WTC11 (cell line): ENCODE measurements at regions not wholly inside any gene's neighbourhood (a gene's known extent, or its start where the extent isn't known, plus 50 kb on each side); places are given as distances from the start of the nearest gene placed in this dataset.
"Not testable (repeated sequence)": the region's sequence is repeated elsewhere in the genome, so short reads cannot be mapped to it uniquely, and the experiment has no call there.

ENCODE experiments used
- ATAC-seq: fragments of 200-7000 bp; cut with Tn5 transposase; 2 replicates; pipeline ENCODE4 v1.10.0; 2021; ENCODE audit warnings: mild to moderate bottlenecking, moderate library complexity
- CTCF ChIA-PET: fragments of 300-600 bp; sonication (Branson Sonifier 250); formaldehyde crosslinking; loops from one replicate; lab custom pipeline; 2021; ENCODE audit warnings: antibody characterized with exemption; lab: Charles Lee
- POLR2A ChIA-PET: fragments of 350-600 bp; sonication (Branson Sonifier 250); formaldehyde crosslinking; loops from one replicate; lab custom pipeline; 2021; ENCODE audit warnings: antibody characterized with exemption; lab: Charles Lee
- DNase-seq: peaks from one replicate; pipeline ENCODE4 v3.0.0; 2021; ENCODE audit warnings: low spot score
- H3K27ac Mint-ChIP-seq: 2 replicates; pipeline ENCODE4 v1.8.0; 2021; ENCODE audit warnings: mixed read lengths
- H3K27me3 Mint-ChIP-seq: 2 replicates; pipeline ENCODE4 v1.8.0; 2021; ENCODE audit warnings: low read depth, mild to moderate bottlenecking, moderate library complexity, mixed read lengths
- H3K36me3 Mint-ChIP-seq: 2 replicates; pipeline ENCODE4 v1.8.0; 2021; ENCODE audit warnings: mixed read lengths
- H3K4me1 Mint-ChIP-seq: 2 replicates; pipeline ENCODE4 v1.8.0; 2022; ENCODE audit warnings: mixed read lengths
- H3K4me3 Mint-ChIP-seq: 2 replicates; pipeline ENCODE4 v1.8.0; 2021; ENCODE audit warnings: mild to moderate bottlenecking, moderate library complexity, mixed read lengths
- H3K9me3 Mint-ChIP-seq: 2 replicates; pipeline ENCODE4 v1.8.0; 2021; ENCODE audit warnings: mixed read lengths
- ATF3 ChIP-seq: sonication (generic); formaldehyde crosslinking; conservative IDR thresholded peaks from 2 replicates; pipeline ENCODE4 v1.8.1; 2022; ENCODE audit warnings: mild to moderate bottlenecking, missing genetic modification reagents
- CBFB ChIP-seq: sonication (generic); formaldehyde crosslinking; IDR thresholded peaks from 2 replicates; pipeline ENCODE4 v1.8.1; 2022; ENCODE audit warnings: mild to moderate bottlenecking, low read depth, missing genetic modification reagents
- ESRRA ChIP-seq: sonication (generic); formaldehyde crosslinking; IDR thresholded peaks from 2 replicates; pipeline ENCODE4 v1.8.1; 2022; ENCODE audit warnings: mild to moderate bottlenecking, missing genetic modification reagents, borderline replicate concordance
- MAX ChIP-seq: sonication (generic); formaldehyde crosslinking; IDR thresholded peaks from 2 replicates; pipeline ENCODE4 v1.8.0; 2022; ENCODE audit warnings: mild to moderate bottlenecking, missing genetic modification reagents
- OVOL2 ChIP-seq: fragments of 250-450 bp; sonication (Bioruptor Pico); IDR thresholded peaks from 2 replicates; pipeline ENCODE4 v1.9.0; 2021; ENCODE audit warnings: mild to moderate bottlenecking, borderline replicate concordance
- RELA ChIP-seq: sonication (generic); formaldehyde crosslinking; IDR thresholded peaks from 2 replicates; pipeline ENCODE4 v1.8.1; 2022; ENCODE audit warnings: missing genetic modification reagents, mild to moderate bottlenecking, borderline replicate concordance
- SP1 ChIP-seq: sonication (generic); formaldehyde crosslinking; conservative IDR thresholded peaks from 2 replicates; pipeline ENCODE4 v1.8.1; 2022; ENCODE audit warnings: missing genetic modification reagents
- TCF7 ChIP-seq: sonication (generic); formaldehyde crosslinking; IDR thresholded peaks from 2 replicates; pipeline ENCODE4 v1.8.0; 2022; ENCODE audit warnings: mild to moderate bottlenecking, low read depth, missing genetic modification reagents, moderate library complexity
- ZNF671 ChIP-seq: fragments of 250-450 bp; sonication (Bioruptor Pico); IDR thresholded peaks from 2 replicates; pipeline ENCODE4 v1.8.0; 2021; ENCODE audit warnings: mild to moderate bottlenecking
- TF ChIP-seq, protein P1 (sequence below): sonication (generic); formaldehyde crosslinking; IDR thresholded peaks from 2 replicates; pipeline ENCODE4 v1.8.1; 2023; ENCODE audit warnings: mild to moderate bottlenecking, moderate library complexity, missing genetic modification reagents
- TF ChIP-seq, protein P2 (sequence below): fragments of 250-450 bp; sonication (Bioruptor Pico); IDR thresholded peaks from 2 replicates; pipeline ENCODE4 v1.9.0; 2021; ENCODE audit warnings: mild to moderate bottlenecking
- TF ChIP-seq, protein P3 (sequence below): fragments of 200-600 bp; IDR thresholded peaks from 2 replicates; pipeline ENCODE4 v1.8.0; 2022; ENCODE audit warnings: antibody characterized with exemption
- TF ChIP-seq, protein P4 (sequence below): sonication (generic); formaldehyde crosslinking; IDR thresholded peaks from 2 replicates; pipeline ENCODE4 v1.8.1; 2023; ENCODE audit warnings: mild to moderate bottlenecking, missing genetic modification reagents, moderate library complexity
- TF ChIP-seq, protein P5 (sequence below): sonication (generic); formaldehyde crosslinking; IDR thresholded peaks from 2 replicates; pipeline ENCODE4 v1.8.1; 2023; ENCODE audit warnings: mild to moderate bottlenecking, missing genetic modification reagents

DNA sequence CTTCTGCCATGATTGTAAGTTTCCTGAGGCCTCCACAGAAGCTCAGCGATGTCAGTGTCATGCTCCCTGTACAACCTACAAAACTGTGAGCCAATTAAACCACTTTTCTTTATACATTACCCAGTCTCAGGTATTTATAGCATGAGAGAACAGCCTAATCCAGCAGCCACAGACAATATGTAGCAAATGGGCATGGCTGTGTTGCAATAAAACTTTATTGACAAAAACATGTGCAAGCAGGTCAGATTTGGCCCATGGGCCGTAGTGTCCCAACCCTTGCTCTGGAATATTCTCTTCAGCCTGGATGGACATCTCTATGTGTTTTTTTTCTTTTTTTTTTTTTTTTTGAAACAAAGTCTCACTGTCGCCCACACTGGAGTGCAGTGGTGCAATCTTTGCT lies 60.9 kb upstream of the EEF2KMT start:
- DNase-seq (no peak), ATAC-seq (no peak)
- Mint-ChIP-seq H3K36me3 (peaks cover 14% of the 10 kb centered on the region), H3K27ac (no peak overlapping the region), H3K4me1 (no peaks in the 10 kb centered on the region), H3K27me3 (peaks cover 3% of the 10 kb centered on the region; the same call in 1 of the 2 replicates)
- ChIA-PET POLR2A (no interaction called here), CTCF (no interaction called here)
- no peak for TF ChIP-seq SP1 (CRISPR knock-in tag)
- TF ChIP-seq, protein P1, sequence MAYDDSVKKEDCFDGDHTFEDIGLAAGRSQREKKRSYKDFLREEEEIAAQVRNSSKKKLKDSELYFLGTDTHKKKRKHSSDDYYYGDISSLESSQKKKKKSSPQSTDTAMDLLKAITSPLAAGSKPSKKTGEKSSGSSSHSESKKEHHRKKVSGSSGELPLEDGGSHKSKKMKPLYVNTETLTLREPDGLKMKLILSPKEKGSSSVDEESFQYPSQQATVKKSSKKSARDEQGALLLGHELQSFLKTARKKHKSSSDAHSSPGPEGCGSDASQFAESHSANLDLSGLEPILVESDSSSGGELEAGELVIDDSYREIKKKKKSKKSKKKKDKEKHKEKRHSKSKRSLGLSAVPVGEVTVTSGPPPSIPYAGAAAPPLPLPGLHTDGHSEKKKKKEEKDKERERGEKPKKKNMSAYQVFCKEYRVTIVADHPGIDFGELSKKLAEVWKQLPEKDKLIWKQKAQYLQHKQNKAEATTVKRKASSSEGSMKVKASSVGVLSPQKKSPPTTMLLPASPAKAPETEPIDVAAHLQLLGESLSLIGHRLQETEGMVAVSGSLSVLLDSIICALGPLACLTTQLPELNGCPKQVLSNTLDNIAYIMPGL = no peak
- TF ChIP-seq, protein P2, sequence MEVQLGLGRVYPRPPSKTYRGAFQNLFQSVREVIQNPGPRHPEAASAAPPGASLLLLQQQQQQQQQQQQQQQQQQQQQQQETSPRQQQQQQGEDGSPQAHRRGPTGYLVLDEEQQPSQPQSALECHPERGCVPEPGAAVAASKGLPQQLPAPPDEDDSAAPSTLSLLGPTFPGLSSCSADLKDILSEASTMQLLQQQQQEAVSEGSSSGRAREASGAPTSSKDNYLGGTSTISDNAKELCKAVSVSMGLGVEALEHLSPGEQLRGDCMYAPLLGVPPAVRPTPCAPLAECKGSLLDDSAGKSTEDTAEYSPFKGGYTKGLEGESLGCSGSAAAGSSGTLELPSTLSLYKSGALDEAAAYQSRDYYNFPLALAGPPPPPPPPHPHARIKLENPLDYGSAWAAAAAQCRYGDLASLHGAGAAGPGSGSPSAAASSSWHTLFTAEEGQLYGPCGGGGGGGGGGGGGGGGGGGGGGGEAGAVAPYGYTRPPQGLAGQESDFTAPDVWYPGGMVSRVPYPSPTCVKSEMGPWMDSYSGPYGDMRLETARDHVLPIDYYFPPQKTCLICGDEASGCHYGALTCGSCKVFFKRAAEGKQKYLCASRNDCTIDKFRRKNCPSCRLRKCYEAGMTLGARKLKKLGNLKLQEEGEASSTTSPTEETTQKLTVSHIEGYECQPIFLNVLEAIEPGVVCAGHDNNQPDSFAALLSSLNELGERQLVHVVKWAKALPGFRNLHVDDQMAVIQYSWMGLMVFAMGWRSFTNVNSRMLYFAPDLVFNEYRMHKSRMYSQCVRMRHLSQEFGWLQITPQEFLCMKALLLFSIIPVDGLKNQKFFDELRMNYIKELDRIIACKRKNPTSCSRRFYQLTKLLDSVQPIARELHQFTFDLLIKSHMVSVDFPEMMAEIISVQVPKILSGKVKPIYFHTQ (CRISPR knock-in tag) = no peak
- no peak for TF ChIP-seq ATF3
- TF ChIP-seq, protein P3, sequence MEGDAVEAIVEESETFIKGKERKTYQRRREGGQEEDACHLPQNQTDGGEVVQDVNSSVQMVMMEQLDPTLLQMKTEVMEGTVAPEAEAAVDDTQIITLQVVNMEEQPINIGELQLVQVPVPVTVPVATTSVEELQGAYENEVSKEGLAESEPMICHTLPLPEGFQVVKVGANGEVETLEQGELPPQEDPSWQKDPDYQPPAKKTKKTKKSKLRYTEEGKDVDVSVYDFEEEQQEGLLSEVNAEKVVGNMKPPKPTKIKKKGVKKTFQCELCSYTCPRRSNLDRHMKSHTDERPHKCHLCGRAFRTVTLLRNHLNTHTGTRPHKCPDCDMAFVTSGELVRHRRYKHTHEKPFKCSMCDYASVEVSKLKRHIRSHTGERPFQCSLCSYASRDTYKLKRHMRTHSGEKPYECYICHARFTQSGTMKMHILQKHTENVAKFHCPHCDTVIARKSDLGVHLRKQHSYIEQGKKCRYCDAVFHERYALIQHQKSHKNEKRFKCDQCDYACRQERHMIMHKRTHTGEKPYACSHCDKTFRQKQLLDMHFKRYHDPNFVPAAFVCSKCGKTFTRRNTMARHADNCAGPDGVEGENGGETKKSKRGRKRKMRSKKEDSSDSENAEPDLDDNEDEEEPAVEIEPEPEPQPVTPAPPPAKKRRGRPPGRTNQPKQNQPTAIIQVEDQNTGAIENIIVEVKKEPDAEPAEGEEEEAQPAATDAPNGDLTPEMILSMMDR = no peak
- TF ChIP-seq MAX (CRISPR knock-in tag) = no peak
- TF ChIP-seq RELA = no peak
- TF ChIP-seq, protein P4, sequence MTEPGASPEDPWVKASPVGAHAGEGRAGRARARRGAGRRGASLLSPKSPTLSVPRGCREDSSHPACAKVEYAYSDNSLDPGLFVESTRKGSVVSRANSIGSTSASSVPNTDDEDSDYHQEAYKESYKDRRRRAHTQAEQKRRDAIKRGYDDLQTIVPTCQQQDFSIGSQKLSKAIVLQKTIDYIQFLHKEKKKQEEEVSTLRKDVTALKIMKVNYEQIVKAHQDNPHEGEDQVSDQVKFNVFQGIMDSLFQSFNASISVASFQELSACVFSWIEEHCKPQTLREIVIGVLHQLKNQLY (CRISPR knock-in tag) = no peak
- TF ChIP-seq OVOL2 (CRISPR knock-in tag) = no peak
- no peak for TF ChIP-seq ZNF671 (CRISPR knock-in tag)
- TF ChIP-seq TCF7 = no peak
- TF ChIP-seq CBFB = no peak
- TF ChIP-seq ESRRA (CRISPR knock-in tag) = no peak
- TF ChIP-seq, protein P5, sequence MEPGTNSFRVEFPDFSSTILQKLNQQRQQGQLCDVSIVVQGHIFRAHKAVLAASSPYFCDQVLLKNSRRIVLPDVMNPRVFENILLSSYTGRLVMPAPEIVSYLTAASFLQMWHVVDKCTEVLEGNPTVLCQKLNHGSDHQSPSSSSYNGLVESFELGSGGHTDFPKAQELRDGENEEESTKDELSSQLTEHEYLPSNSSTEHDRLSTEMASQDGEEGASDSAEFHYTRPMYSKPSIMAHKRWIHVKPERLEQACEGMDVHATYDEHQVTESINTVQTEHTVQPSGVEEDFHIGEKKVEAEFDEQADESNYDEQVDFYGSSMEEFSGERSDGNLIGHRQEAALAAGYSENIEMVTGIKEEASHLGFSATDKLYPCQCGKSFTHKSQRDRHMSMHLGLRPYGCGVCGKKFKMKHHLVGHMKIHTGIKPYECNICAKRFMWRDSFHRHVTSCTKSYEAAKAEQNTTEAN = no peak
- TF ChIP-seq, all 79 proteins: peak for 0
- no peak overlapping the region for H3K4me3 Mint-ChIP-seq
- H3K9me3 Mint-ChIP-seq = peaks cover 31% of the 10 kb centered on the region

DNA sequence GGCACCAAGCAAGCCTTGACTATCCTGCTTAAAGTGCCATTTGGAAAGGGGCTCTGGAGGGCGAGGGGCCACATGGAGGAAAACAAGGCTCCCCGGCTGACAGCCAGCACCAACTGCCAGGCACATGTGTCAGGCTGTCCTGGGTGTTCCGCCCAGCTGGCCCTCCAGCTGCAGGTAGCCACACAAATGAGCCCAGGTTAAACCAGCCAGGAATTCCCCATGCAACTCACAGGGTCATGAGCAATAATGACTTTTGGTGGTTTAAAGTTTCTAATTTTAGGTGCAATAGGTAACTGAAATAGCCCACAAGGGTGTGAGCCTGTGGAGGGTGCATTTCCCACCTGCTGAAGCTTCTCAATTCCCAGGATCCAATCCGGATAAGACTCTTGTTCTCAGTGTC lies 58.9 kb upstream of the EEF2KMT start:
- DNase-seq, H3K27ac Mint-ChIP-seq, H3K27me3 Mint-ChIP-seq, POLR2A ChIA-PET, H3K36me3 Mint-ChIP-seq, CTCF ChIA-PET, ATAC-seq, H3K4me1 Mint-ChIP-seq, H3K4me3 Mint-ChIP-seq: not testable (repeated sequence)
- peaks cover 24% of the 10 kb centered on the region for H3K9me3 Mint-ChIP-seq

DNA sequence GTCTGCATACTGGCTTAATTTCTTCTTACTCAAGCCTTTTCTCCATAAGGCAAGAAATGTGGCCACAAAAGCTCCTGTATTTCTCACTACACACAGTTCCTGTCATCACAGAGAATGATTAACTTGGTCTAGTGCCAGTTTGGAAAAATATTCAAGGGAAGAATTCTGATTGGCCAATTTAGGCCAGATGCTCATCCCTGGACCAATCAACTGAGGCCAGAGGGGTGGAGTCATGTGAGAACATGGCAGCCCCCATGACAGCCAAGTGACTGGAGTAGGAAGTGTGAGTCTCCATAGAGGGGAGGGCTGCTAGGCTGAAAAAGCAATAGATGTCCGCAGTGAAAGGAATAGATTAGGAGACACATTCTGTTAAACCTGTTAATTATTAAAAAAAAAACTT lies 56.4 kb upstream of the EEF2KMT start:
- H3K27ac Mint-ChIP-seq, H3K36me3 Mint-ChIP-seq, ATAC-seq, H3K27me3 Mint-ChIP-seq, H3K4me1 Mint-ChIP-seq, H3K4me3 Mint-ChIP-seq, POLR2A ChIA-PET, DNase-seq, CTCF ChIA-PET: not testable (repeated sequence)
- peaks cover 15% of the 10 kb centered on the region for H3K9me3 Mint-ChIP-seq

DNA sequence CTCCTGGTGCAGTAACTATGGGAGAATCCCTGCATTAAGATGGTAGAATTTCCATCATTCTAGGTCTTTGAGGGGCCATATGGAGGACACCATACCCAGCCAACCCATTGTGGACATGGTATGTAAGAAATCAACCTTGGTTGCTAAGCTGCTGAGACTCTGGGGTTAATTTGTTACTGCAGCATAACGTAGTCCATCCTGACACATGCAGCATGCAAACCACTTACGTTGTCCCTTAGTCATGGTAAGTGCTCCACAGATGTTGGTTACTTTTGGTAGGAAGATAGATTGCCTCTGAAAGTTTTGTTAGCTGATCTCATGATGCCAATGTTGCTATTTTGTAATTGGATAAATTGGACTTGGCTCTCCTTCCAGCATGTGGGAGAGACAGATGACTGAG lies 53.8 kb upstream of the EEF2KMT start:
- CTCF ChIA-PET = interaction anchor here (0.6 kb wide), 1 partner anchor 92 kb away, joined by 3 read pairs; no protein-coding TSS in a partner anchor
- not testable (repeated sequence) for H3K27me3 Mint-ChIP-seq, H3K27ac Mint-ChIP-seq

More for the DNA sequence above, 53.8 kb upstream of the EEF2KMT start:
- H3K4me1 Mint-ChIP-seq, ATAC-seq, H3K4me3 Mint-ChIP-seq, DNase-seq, H3K36me3 Mint-ChIP-seq, POLR2A ChIA-PET: not testable (repeated sequence)
- peaks cover 15% of the 10 kb centered on the region for H3K9me3 Mint-ChIP-seq
